ENCODE measurements at regions not wholly inside any gene's neighbourhood (a gene's known extent, or its start where the extent isn't known, plus 50 kb on each side); places are given as distances from the start of the nearest gene placed in this dataset.

GRCh38 chr6:48177786-48178185, 66.8 kb upstream of the PTCHD4 start:
- H3K36me3 Mint-ChIP-seq (ENCODE audit: insufficient read depth, unreplicated experiment), result no peaks in the 10 kb centered on the region
- intact Hi-C loops (cut with micrococcal nuclease), result no loop called here
- H3K27me3 Mint-ChIP-seq (ENCODE audit: insufficient read depth, unreplicated experiment), result no peaks in the 10 kb centered on the region
- no peaks in the 10 kb centered on the region for H3K9me3 Mint-ChIP-seq (ENCODE audit: unreplicated experiment)
- DNase-seq (ENCODE audit: unreplicated experiment), result no peak
- H3K4me1 Mint-ChIP-seq (ENCODE audit: insufficient read depth, unreplicated experiment), result no peaks in the 10 kb centered on the region
- ChIA-PET CTCF (no interaction called here), POLR2A (interaction anchor here (0.5 kb wide), 1 partner anchor 9 kb away, joined by 3 read pairs; no protein-coding TSS in a partner anchor)
- H3K4me3 Mint-ChIP-seq (ENCODE audit: unreplicated experiment), result no peak overlapping the region
- no peak for TF ChIP-seq CTCF (IDR thresholded peaks at IDR 0.05; ENCODE audit: unreplicated experiment)
- no peak overlapping the region for H3K27ac Mint-ChIP-seq (ENCODE audit: low read depth, unreplicated experiment)
- BruUV-seq (replicated peaks), result no TSS peak

GRCh38 chr6:48176645-48177308, 65.8 kb upstream of the PTCHD4 start:
- intact Hi-C loops (cut with micrococcal nuclease), result no loop called here
- CTCF ChIA-PET, result no interaction called here

GRCh38 chr6:48169635-48170034, 58.6 kb upstream of the PTCHD4 start:
- Mint-ChIP-seq H3K27me3 (ENCODE audit: insufficient read depth, unreplicated experiment) (no peaks in the 10 kb centered on the region), H3K4me1 (ENCODE audit: insufficient read depth, unreplicated experiment) (no peaks in the 10 kb centered on the region), H3K27ac (ENCODE audit: low read depth, unreplicated experiment) (no peak overlapping the region), H3K4me3 (ENCODE audit: unreplicated experiment) (no peak overlapping the region), H3K36me3 (ENCODE audit: insufficient read depth, unreplicated experiment) (no peaks in the 10 kb centered on the region), H3K9me3 (ENCODE audit: unreplicated experiment) (no peaks in the 10 kb centered on the region)
- intact Hi-C loops (cut with micrococcal nuclease), result no loop called here
- no peak for DNase-seq (ENCODE audit: unreplicated experiment)
- CTCF ChIA-PET, result interaction anchor here (1.0 kb wide), 1 partner anchor 12 kb away, joined by 5 read pairs; no protein-coding TSS in a partner anchor
- POLR2A ChIA-PET, result interaction anchor here (0.6 kb wide), 1 partner anchor 174 kb away, joined by 4 read pairs; no protein-coding TSS in a partner anchor
- no TSS peak for BruUV-seq (replicated peaks)
- no peak for TF ChIP-seq CTCF (IDR thresholded peaks at IDR 0.05; ENCODE audit: unreplicated experiment)

More at GRCh38 chr6:48176645-48177308, 65.8 kb upstream of the PTCHD4 start:
- no peaks in the 10 kb centered on the region for H3K4me1 Mint-ChIP-seq (ENCODE audit: insufficient read depth, unreplicated experiment)
- POLR2A ChIA-PET, result no interaction called here
- no peaks in the 10 kb centered on the region for H3K9me3 Mint-ChIP-seq (ENCODE audit: unreplicated experiment)
- H3K4me3 Mint-ChIP-seq (ENCODE audit: unreplicated experiment), result no peak overlapping the region
- DNase-seq (ENCODE audit: unreplicated experiment), result no peak
- TF ChIP-seq CTCF (IDR thresholded peaks at IDR 0.05; ENCODE audit: unreplicated experiment), result no peak
- peak overlapping the region; percentile 19 for H3K27ac Mint-ChIP-seq (ENCODE audit: low read depth, unreplicated experiment)
- BruUV-seq (replicated peaks), result no TSS peak
- H3K36me3 Mint-ChIP-seq (ENCODE audit: insufficient read depth, unreplicated experiment), result no peaks in the 10 kb centered on the region
- H3K27me3 Mint-ChIP-seq (ENCODE audit: insufficient read depth, unreplicated experiment), result no peaks in the 10 kb centered on the region

Data from MCF 10A (cell line).